Nephron (organoid): ENCODE measurements at regions not wholly inside any gene's neighbourhood (a gene's known extent, or its start where the extent isn't known, plus 50 kb on each side); places are given as distances from the start of the nearest gene placed in this dataset.

Experiments
- H3K27ac Mint-ChIP-seq, 3 experiments: 2 replicates each; pipeline ENCODE4 v1.8.0; 2020; ENCODE audit warnings: mixed read lengths in 3 of 3, mild to moderate bottlenecking in 2 of 3, moderate library complexity in 1 of 3
- H3K27me3 Mint-ChIP-seq: 2 replicates; pipeline ENCODE4 v1.8.0; 2021; ENCODE audit warnings: low read depth, mild to moderate bottlenecking, moderate library complexity, mixed read lengths
- H3K36me3 Mint-ChIP-seq: 2 replicates; pipeline ENCODE4 v1.8.0; 2020; ENCODE audit warnings: low read depth, mixed read lengths
- H3K4me1 Mint-ChIP-seq: 2 replicates; pipeline ENCODE4 v1.8.0; 2020; ENCODE audit warnings: mixed read lengths
- H3K4me3 Mint-ChIP-seq, 3 experiments: 2 replicates each; pipeline ENCODE4 v1.8.0; 2020; ENCODE audit warnings: mild to moderate bottlenecking in 3 of 3, mixed read lengths in 3 of 3, moderate library complexity in 2 of 3
- H3K9me3 Mint-ChIP-seq: 2 replicates; pipeline ENCODE4 v1.8.0; 2020; ENCODE audit warnings: mixed read lengths
- TF ChIP-seq, protein P1 (sequence below), 3 experiments: fragments of 200-600 bp; sonication (generic); IDR thresholded peaks; one replicate each; pipeline ENCODE4 v1.5.0; 2021; ENCODE audit warnings: antibody characterized with exemption in 3 of 3; ENCODE audit not compliant: unreplicated experiment in 3 of 3

DNA sequence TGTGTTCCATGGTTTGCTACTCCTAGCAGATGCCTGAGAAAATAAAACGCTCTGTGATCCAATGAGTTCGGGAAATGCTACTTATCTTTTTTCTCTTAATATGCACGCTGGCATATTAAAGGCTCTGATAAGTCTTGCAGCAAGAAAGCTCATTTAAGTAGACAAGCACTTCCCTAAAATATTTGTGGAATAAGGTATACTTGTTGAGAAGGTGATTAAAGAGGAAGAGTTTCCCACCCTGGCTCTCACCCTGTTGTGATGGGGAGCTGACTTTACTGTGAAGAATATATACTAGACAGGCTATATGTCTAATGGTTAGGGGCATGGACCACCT lies 279.4 kb downstream of the RPS24 start:
- Mint-ChIP-seq H3K27ac (peak overlapping the region in 1 of 3 experiments; percentile 6), H3K27me3 (no peaks in the 10 kb centered on the region), H3K9me3 (no peaks in the 10 kb centered on the region), H3K36me3 (no peaks in the 10 kb centered on the region), H3K4me1 (peaks cover 28% of the 10 kb centered on the region), H3K4me3 (no peak overlapping the region)
- TF ChIP-seq, protein P1, sequence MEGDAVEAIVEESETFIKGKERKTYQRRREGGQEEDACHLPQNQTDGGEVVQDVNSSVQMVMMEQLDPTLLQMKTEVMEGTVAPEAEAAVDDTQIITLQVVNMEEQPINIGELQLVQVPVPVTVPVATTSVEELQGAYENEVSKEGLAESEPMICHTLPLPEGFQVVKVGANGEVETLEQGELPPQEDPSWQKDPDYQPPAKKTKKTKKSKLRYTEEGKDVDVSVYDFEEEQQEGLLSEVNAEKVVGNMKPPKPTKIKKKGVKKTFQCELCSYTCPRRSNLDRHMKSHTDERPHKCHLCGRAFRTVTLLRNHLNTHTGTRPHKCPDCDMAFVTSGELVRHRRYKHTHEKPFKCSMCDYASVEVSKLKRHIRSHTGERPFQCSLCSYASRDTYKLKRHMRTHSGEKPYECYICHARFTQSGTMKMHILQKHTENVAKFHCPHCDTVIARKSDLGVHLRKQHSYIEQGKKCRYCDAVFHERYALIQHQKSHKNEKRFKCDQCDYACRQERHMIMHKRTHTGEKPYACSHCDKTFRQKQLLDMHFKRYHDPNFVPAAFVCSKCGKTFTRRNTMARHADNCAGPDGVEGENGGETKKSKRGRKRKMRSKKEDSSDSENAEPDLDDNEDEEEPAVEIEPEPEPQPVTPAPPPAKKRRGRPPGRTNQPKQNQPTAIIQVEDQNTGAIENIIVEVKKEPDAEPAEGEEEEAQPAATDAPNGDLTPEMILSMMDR (IDR thresholded peaks at IDR 0.05; ENCODE audit: unreplicated experiment in 3 of 3), result no peak

DNA sequence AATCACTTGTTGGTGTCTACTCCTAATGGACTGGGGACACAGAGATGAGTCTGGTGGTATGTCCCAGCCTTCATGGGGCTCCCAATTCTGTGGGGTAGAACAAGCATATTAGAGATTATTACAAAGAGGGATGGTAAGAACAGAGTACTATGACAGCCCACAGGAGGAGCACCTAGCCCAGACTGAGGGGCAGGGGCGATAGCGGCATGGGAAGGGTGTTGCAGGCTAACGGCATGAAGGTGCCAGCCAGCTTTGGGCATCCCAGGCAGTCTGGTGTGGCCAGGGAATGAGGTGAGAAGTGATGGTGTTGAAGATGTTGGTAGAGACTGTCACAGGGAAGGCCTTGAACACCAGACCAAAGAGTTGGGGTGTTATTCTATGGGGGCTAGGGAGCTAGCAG lies 280.0 kb downstream of the RPS24 start:
- H3K4me1 Mint-ChIP-seq, result peaks cover 28% of the 10 kb centered on the region
- no peaks in the 10 kb centered on the region for H3K27me3 Mint-ChIP-seq
- TF ChIP-seq, protein P1 (IDR thresholded peaks at IDR 0.05; ENCODE audit: unreplicated experiment in 3 of 3), result no peak
- no peaks in the 10 kb centered on the region for H3K36me3 Mint-ChIP-seq
- H3K9me3 Mint-ChIP-seq, result no peaks in the 10 kb centered on the region
- H3K4me3 Mint-ChIP-seq, result no peak overlapping the region
- peak overlapping the region in 1 of 3 experiments; percentile 24 for H3K27ac Mint-ChIP-seq

DNA sequence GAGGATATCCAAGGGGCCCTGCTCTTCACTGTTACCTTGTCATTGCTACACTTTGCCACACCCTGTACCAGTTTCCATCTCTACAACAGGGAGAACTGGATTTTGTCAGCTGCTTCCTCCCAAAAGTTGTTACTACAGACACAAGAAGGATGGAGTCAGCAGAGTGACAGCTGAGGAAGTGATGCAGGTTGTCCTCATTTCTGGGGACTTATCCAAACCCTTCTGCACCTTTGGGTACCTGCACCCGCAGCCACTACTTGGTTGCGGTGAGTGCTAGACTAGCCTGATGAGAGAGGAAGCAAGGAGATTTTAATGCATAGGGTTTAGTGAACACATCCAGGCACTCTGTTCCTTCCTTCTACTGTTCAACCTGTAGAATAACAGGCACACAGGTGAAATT lies 281.0 kb downstream of the RPS24 start:
- no peaks in the 10 kb centered on the region for H3K9me3 Mint-ChIP-seq
- no peak overlapping the region for H3K27ac Mint-ChIP-seq
- TF ChIP-seq, protein P1 (IDR thresholded peaks at IDR 0.05; ENCODE audit: unreplicated experiment in 3 of 3), result no peak
- no peaks in the 10 kb centered on the region for H3K36me3 Mint-ChIP-seq
- no peak overlapping the region for H3K4me3 Mint-ChIP-seq
- no peaks in the 10 kb centered on the region for H3K27me3 Mint-ChIP-seq
- H3K4me1 Mint-ChIP-seq, result peaks cover 24% of the 10 kb centered on the region

DNA sequence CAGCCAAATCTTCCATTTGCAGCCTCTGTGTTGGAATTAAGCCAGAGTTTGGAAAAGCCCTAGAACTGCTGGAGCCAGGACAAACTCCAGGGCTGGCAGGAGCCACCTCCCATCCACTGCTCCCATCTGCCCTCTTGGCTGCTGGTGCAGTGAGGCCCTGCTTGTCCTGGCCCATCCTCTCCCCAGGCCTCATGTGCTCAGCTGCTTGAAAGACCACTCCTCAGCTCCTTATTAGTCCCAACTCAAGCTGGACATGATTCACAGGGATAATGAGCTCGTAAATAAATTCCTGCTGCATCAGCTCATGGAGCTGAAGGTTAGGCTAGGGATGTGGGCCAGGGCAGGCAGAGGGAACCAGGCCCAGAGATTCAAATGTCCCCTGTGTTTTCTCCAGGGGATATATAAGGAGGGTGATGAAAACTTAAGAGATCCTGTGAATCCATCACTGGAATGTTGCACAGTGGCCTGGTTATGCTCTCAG lies 282.8 kb downstream of the RPS24 start:
- Mint-ChIP-seq H3K27ac (peak overlapping the region; percentile 69 to 96 (median 90)), H3K4me1 (peaks cover 34% of the 10 kb centered on the region)
- TF ChIP-seq, protein P1 (IDR thresholded peaks at IDR 0.05; ENCODE audit: unreplicated experiment in 3 of 3), result no peak

DNA sequence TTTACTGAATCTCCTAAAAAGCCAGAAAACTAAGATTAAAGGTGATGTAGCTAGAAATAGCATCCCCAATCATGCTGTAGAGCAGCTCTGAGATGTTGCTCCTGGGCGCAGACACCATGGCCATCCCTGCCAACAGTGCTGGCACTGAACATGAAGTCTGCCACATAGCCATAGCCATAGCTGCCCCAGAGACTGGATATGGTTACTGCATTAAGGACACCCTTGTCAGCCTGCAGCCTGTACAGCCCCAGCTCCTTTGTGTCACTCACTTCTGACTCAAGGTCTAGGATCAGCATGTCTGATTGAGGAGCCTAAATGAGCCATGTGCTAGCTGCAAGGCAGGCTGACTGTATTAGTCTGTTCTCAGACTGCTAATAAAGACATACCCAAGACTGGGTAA lies 284.6 kb downstream of the RPS24 start:
- Mint-ChIP-seq H3K36me3 (no peaks in the 10 kb centered on the region), H3K4me3 (no peak overlapping the region), H3K4me1 (peaks cover 34% of the 10 kb centered on the region), H3K27me3 (peaks cover 4% of the 10 kb centered on the region), H3K9me3 (no peaks in the 10 kb centered on the region), H3K27ac (no peak overlapping the region)
- TF ChIP-seq, protein P1 (IDR thresholded peaks at IDR 0.05; ENCODE audit: unreplicated experiment in 3 of 3), result no peak

More for the DNA sequence above, 282.8 kb downstream of the RPS24 start:
- Mint-ChIP-seq H3K36me3 (no peaks in the 10 kb centered on the region), H3K4me3 (no peak overlapping the region), H3K9me3 (no peaks in the 10 kb centered on the region), H3K27me3 (peaks cover 4% of the 10 kb centered on the region)

DNA sequence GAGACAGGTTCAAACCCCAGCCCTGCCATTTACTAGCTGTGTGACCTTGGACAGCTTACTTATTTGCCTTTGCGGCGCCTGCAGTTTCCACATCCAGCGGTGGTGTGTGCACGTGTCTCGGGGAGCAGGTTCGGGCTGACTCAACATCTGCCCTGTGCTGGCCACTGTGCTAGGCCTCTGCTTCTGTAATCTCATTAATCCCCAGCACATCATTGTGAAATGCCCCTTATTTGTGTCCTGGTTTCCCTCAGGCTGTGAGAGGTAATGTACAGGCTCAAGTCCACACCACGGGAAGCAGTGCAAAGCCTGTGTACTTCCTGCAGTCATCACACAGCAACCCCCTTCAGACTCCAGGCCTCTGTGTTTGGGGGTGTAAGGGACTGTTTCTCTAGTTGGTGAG lies 285.7 kb downstream of the RPS24 start:
- peak overlapping the region in 2 of 3 experiments; percentile 19 to 40 for H3K27ac Mint-ChIP-seq
- H3K36me3 Mint-ChIP-seq, result no peaks in the 10 kb centered on the region
- H3K4me1 Mint-ChIP-seq, result peaks cover 34% of the 10 kb centered on the region
- H3K9me3 Mint-ChIP-seq, result peaks cover 3% of the 10 kb centered on the region
- TF ChIP-seq, protein P1 (IDR thresholded peaks at IDR 0.05; ENCODE audit: unreplicated experiment in 3 of 3), result no peak
- H3K4me3 Mint-ChIP-seq, result no peak overlapping the region
- H3K27me3 Mint-ChIP-seq, result peaks cover 4% of the 10 kb centered on the region
